HG03354 (cell line): ENCODE measurements at regions not wholly inside any gene's neighbourhood (a gene's known extent, or its start where the extent isn't known, plus 50 kb on each side); places are given as distances from the start of the nearest gene placed in this dataset.

Experiments
- ATAC-seq: cut with Tn5 transposase; IDR thresholded peaks from one replicate; pipeline ENCODE4 v1.9.1; 2021; ENCODE audit warnings: mild to moderate bottlenecking; ENCODE audit not compliant: unreplicated experiment, poor library complexity, severe bottlenecking

DNA sequence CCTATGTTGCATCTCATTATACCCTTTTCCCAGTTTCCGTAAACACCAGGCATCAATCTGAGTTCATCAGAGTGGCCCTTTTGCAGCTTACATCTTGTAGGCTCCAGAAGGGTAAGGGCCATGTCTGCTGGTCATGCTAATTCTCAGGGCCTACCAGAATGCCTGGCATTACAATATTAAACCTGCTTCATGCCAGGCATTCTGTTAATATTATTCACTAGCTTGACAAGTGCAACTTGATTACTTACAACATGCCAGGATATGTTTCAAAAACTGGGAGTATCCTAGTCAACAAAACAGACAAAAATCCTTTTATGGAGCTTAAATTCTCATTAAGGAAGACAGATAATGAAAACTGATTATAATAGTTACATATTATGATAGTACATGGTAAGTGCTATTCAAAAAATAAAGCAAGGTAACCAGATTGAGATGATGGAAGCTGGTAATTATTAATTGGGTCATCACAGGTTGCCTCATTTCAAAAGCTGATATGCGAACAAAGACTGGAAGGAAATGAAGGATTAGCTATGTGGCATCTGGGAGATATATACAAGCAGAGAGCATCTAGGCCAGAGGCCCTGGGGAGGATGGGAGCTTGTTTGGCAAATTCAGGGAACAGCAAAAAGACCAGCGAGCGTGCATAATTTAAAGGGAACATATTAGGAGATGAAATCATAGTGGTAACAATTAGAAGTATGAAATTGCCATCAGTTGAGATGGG lies 406.3 kb downstream of the DMRT2 start:
- no peak for ATAC-seq

GRCh38 chr9:1457460-1457859 lies 407.3 kb downstream of the DMRT2 start:
- no peak for ATAC-seq

- no peak for ATAC-seq
Observed at GRCh38 chr9:1458503-1458902, 408.3 kb downstream of the DMRT2 start.

DNA sequence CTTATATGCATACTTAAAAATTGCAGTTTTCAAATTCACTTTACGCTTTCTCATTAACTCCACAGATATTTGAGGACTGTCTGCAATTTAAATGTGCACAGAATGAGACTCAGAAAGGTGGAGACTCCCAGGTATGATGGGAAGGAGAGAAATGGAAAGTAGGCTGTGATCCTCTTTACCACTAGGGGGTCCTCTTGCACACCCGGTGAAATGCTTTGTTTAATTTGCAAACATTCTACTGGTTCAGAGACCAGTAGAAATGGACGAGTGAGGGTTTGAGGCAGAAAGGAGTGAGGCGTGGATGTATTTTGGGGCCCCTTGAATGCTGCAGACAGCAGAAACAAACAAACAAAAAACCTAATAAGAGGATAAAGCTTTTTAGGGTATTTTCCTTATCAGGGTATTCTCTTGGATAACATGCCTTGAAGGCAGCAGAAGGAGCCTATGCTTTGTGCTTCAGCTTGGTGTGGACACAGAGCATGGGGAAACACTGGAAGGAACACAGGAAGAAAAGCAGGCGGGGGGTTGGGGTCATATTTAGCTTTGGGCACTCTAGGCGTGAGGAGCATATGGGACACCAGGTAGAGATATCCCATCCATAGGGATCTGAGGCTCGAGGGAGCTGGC lies 410.1 kb downstream of the DMRT2 start:
- peak; percentile 90 for ATAC-seq

DNA sequence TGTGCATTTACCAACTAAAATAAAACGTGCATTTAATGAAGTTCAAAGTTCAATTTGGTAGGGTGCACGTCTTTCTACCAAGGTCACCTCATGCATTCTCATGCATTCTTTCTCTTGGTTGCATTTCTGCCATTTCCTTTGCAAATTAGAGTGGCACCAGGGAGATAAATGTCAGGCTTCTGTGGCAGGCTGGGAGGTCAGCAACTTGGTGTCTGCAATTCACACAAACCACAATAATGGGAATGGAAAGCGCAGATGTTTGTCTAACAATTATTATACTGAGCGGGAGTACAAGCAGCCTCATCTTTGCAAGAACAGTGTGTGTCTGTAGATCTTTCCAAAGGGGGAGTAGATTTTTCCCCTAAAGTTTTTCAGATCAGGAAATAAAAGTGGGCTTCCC lies 411.7 kb downstream of the DMRT2 start:
- ATAC-seq, result no peak

- no peak for ATAC-seq
Observed at GRCh38 chr9:1462626-1463308, 412.6 kb downstream of the DMRT2 start.

GRCh38 chr9:1469996-1470395 lies 419.8 kb downstream of the DMRT2 start:
- peak; percentile 87 for ATAC-seq

DNA sequence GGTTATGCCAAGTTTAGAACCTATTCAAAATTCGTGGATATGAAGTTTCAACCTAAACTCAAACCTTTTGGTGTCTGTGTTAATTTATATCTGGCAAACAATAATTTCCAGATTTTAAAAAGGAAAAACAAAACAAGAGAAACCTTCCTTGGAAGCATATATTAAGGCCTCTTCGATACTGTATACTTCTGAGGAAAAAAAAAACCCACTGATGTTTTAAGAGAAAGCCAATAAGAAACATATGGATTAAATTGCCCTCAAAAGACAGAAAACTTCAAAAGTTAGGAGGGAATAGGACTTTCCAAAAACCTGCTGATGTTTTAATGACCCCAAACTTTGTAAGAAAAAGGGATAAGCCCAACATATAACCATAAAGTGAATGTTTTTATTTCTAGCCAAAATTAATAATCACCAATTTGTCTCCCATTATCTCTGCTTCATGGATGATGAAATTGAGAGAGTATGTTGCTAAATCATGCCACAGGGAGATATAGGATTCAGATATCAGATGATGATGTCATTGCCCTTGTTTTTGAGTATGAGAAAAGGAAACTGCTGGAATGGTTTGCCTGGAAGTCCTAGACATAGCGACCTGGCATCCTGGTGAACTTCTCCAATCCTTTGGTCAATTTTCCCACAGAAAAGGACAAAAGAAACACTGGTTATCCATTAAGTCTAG lies 423.9 kb downstream of the DMRT2 start:
- no peak for ATAC-seq

GRCh38 chr9:1474671-1475070 lies 424.5 kb downstream of the DMRT2 start:
- ATAC-seq, result no peak

- peak; percentile 83 for ATAC-seq
Observed at GRCh38 chr9:1490341-1491232, 440.4 kb downstream of the DMRT2 start.

- no peak for ATAC-seq
Observed at GRCh38 chr9:1492156-1492555, 442.0 kb downstream of the DMRT2 start.

DNA sequence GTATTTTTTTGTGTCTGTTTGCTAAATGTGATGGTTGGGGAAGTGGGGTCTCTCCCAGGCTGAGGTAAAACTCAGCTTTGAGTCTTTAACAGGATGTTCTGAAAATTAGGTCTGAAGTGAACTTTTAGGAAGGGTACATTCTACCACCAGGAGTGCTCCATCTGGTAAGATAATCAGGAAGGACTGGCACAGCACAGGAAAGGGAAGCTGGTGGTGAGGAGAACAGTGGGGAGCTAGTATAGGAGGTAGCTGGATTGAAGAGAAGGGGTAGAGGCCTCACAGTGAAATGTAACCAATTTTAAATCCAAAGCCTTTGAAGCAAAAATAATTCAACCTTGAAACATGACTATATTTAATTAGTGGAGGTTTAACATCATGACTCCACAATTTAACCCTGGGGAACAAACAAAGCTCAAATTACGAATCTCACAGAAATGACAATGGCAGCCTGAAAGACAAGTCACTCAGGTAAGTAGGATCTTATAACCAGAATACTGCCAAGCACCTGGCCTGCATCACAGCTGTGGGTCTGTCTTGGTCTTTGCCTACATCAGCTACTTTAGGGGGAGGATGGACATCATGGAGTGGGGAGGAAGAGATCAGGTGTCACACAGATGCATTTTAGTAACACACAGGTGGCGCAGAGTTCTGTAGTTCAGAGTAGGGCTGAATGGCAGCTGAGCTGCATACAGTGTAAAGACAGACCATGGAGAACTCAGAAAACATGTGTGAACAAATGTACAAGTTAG lies 445.3 kb downstream of the DMRT2 start:
- ATAC-seq, result no peak

GRCh38 chr9:1505489-1505888 lies 455.3 kb downstream of the DMRT2 start:
- no peak for ATAC-seq

GRCh38 chr9:1510712-1511111 lies 460.6 kb downstream of the DMRT2 start:
- ATAC-seq, result no peak

DNA sequence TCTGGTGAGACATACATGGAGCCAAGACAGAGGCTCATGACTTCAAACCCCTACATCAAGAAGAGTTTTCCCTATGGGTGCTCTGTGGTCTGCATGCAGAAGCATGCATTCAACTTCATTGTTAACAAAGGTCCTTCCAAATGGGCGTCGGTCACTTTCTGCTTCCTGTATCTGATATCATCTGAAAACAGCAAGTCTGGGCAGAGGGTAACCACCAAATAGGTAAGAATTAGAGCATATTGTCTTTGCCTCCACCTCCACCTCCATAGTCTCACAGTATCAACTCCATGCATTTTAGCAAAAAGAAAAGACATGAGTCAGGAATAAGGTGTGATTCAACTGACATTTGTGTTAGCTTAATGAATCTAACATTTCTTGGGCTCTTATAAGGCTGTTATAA lies 462.9 kb downstream of the DMRT2 start:
- no peak for ATAC-seq

GRCh38 chr9:1514250-1514649 lies 464.1 kb downstream of the DMRT2 start:
- no peak for ATAC-seq

DNA sequence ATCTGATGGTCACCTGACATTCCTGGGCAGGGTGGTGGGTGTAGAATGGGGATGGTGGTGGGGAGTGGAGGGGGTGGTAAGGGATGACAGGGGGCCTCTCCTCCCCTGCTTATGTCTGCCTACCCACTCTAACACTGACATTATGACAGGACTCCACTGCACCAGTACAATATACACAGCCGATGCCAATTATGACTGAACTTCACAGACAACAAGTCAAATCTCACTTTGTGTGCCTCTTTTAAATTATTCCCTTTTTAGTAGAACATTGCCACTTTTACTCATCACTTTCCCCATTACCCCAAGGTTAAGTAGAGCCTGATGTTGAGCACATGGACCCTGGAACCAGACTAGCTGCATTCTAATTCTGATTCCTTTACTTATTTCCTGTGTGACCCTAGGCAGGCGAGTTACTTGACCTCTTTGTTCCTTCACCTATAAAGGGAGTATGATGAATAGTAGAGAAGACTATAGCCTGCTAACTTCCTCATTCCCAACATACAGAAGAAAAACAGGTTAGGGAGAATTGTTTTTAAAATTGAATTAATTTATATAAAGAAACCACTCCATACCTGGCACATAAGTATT lies 464.7 kb downstream of the DMRT2 start:
- no peak for ATAC-seq

DNA sequence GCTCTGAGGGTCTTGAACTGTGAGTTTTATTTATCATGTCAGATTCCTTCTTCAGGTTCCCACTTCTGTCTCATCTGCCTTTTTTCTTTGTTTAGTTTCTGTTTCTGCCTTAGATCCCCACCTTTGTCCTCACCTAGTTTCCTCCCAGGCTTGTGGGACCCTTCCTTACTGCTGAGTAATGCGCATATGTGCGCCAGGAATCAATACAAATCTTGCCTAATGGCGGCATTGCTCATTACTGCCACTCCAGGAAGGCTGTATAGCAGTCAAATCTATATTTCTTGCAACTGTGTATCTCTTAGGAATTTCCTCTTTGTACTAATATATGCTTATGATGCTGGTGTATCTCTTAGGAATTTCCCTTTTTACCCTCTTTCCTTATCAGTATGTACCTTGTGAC lies 465.4 kb downstream of the DMRT2 start:
- ATAC-seq, result no peak

DNA sequence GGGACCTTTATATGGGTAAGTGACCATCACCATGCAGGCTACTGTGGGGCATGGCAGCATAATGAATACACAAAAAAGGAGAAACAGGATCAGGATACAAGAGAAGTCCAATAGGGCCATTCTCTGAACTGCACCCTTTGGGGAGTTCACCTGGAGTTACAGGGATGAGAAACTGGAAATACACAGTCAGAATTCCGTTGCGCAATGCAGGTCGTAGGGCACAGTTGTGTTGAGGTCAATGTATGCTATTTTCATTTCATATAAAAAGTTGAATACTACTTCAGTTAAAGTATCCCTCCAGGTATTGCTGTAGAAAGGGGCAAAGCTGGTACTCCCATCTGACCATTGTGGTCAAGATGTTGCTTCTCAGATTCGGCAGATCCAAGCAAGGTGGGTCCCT lies 471.4 kb downstream of the DMRT2 start:
- no peak for ATAC-seq
